ENCODE measurements at regions not wholly inside any gene's neighbourhood (a gene's known extent, or its start where the extent isn't known, plus 50 kb on each side); places are given as distances from the start of the nearest gene placed in this dataset.

GRCh38 chr2:239526666-239527415 is 126.0 kb upstream of the HDAC4 start:
- CTCF ChIA-PET: no interaction called here
- 97% methylated on average over 18 of the region's 25 CpGs for WGBS (ENCODE audit: insufficient coverage)
- POLR2A ChIA-PET: no interaction called here

GRCh38 chr2:239526038-239526437 is 125.2 kb upstream of the HDAC4 start:
- no peak for DNase-seq
- Histone ChIP-seq H3K4me3 (ENCODE audit: control insufficient read depth in 1 of 7, extremely low read depth in 1 of 7, insufficient read depth in 4 of 7, low read depth in 2 of 7, low read length in 6 of 7) (no peak overlapping the region), H3K27ac (ENCODE audit: insufficient read depth in 1 of 2, low read depth in 1 of 2, low read length in 2 of 2, poor library complexity in 1 of 2, severe bottlenecking in 2 of 2) (no peak overlapping the region), H3K27me3 (replicated peaks in 2 of 5; ENCODE audit: control insufficient read depth in 4 of 5, insufficient read depth in 5 of 5, low read length in 4 of 5) (peaks cover 0 to 2% (median 0%) of the 10 kb centered on the region in 5 experiments), H3K36me3 (ENCODE audit: control insufficient read depth in 4 of 4, insufficient read depth in 4 of 4, low read length in 3 of 4) (no peaks in the 10 kb centered on the region), H3K4me1 (ENCODE audit: control extremely low read depth in 1 of 4, control insufficient read depth in 4 of 4, insufficient read depth in 4 of 4, low read length in 3 of 4) (no peaks in the 10 kb centered on the region), H3K9me3 (ENCODE audit: control extremely low read depth in 1 of 5, control insufficient read depth in 4 of 5, insufficient read depth in 2 of 5, low read depth in 1 of 5, low read length in 4 of 5) (peaks cover 0 to 3% (median 2%) of the 10 kb centered on the region in 5 experiments)
- WGBS (ENCODE audit: insufficient coverage): 90% methylated on average over 7 of the region's 8 CpGs
- ChIA-PET CTCF (no interaction called here), POLR2A (no interaction called here)

More at GRCh38 chr2:239526666-239527415, 126.0 kb upstream of the HDAC4 start:
- no peaks in the 10 kb centered on the region for H3K36me3 ChIP-seq (ENCODE audit: control insufficient read depth in 4 of 4, insufficient read depth in 4 of 4, low read length in 3 of 4)
- no peak for DNase-seq
- peaks cover 0 to 6% (median 2%) of the 10 kb centered on the region in 5 experiments for H3K9me3 ChIP-seq (ENCODE audit: control extremely low read depth in 1 of 5, control insufficient read depth in 4 of 5, insufficient read depth in 2 of 5, low read depth in 1 of 5, low read length in 4 of 5)
- H3K4me3 ChIP-seq (ENCODE audit: control insufficient read depth in 1 of 7, extremely low read depth in 1 of 7, insufficient read depth in 4 of 7, low read depth in 2 of 7, low read length in 6 of 7): no peak overlapping the region
- no peaks in the 10 kb centered on the region for H3K4me1 ChIP-seq (ENCODE audit: control extremely low read depth in 1 of 4, control insufficient read depth in 4 of 4, insufficient read depth in 4 of 4, low read length in 3 of 4)
- no peak overlapping the region for H3K27ac ChIP-seq (ENCODE audit: insufficient read depth in 1 of 2, low read depth in 1 of 2, low read length in 2 of 2, poor library complexity in 1 of 2, severe bottlenecking in 2 of 2)
- peaks cover 0 to 2% (median 0%) of the 10 kb centered on the region in 5 experiments for H3K27me3 ChIP-seq (replicated peaks in 2 of 5; ENCODE audit: control insufficient read depth in 4 of 5, insufficient read depth in 5 of 5, low read length in 4 of 5)

GRCh38 chr2:239523954-239524330 is 123.1 kb upstream of the HDAC4 start:
- no peaks in the 10 kb centered on the region for H3K36me3 ChIP-seq (ENCODE audit: control insufficient read depth in 4 of 4, insufficient read depth in 4 of 4, low read length in 3 of 4)
- 100% methylated on average over 1 of the region's 2 CpGs for WGBS (ENCODE audit: insufficient coverage)
- H3K9me3 ChIP-seq (ENCODE audit: control extremely low read depth in 1 of 5, control insufficient read depth in 4 of 5, insufficient read depth in 2 of 5, low read depth in 1 of 5, low read length in 4 of 5): peaks cover 0 to 2% (median 0%) of the 10 kb centered on the region in 5 experiments

GRCh38 chr2:239523147-239523953 is 122.5 kb upstream of the HDAC4 start:
- POLR2A ChIA-PET: no interaction called here
- H3K27me3 ChIP-seq (replicated peaks in 2 of 5; ENCODE audit: control insufficient read depth in 4 of 5, insufficient read depth in 5 of 5, low read length in 4 of 5): peaks cover 0 to 2% (median 0%) of the 10 kb centered on the region in 5 experiments
- H3K27ac ChIP-seq (ENCODE audit: insufficient read depth in 1 of 2, low read depth in 1 of 2, low read length in 2 of 2, poor library complexity in 1 of 2, severe bottlenecking in 2 of 2): no peak overlapping the region
- WGBS (ENCODE audit: insufficient coverage): 89% methylated on average over 7 of the region's 15 CpGs
- no peak overlapping the region for H3K4me3 ChIP-seq (ENCODE audit: control insufficient read depth in 1 of 7, extremely low read depth in 1 of 7, insufficient read depth in 4 of 7, low read depth in 2 of 7, low read length in 6 of 7)
- H3K4me1 ChIP-seq (ENCODE audit: control extremely low read depth in 1 of 4, control insufficient read depth in 4 of 4, insufficient read depth in 4 of 4, low read length in 3 of 4): peaks cover 0 to 2% (median 0%) of the 10 kb centered on the region in 4 experiments
- H3K36me3 ChIP-seq (ENCODE audit: control insufficient read depth in 4 of 4, insufficient read depth in 4 of 4, low read length in 3 of 4): no peaks in the 10 kb centered on the region
- H3K9me3 ChIP-seq (ENCODE audit: control extremely low read depth in 1 of 5, control insufficient read depth in 4 of 5, insufficient read depth in 2 of 5, low read depth in 1 of 5, low read length in 4 of 5): peaks cover 0 to 2% (median 0%) of the 10 kb centered on the region in 5 experiments
- no peak for DNase-seq
- CTCF ChIA-PET: no interaction called here

More at GRCh38 chr2:239523954-239524330, 123.1 kb upstream of the HDAC4 start:
- POLR2A ChIA-PET: no interaction called here
- H3K4me1 ChIP-seq (ENCODE audit: control extremely low read depth in 1 of 4, control insufficient read depth in 4 of 4, insufficient read depth in 4 of 4, low read length in 3 of 4): peaks cover 0 to 2% (median 0%) of the 10 kb centered on the region in 4 experiments
- no peak overlapping the region for H3K27ac ChIP-seq (ENCODE audit: insufficient read depth in 1 of 2, low read depth in 1 of 2, low read length in 2 of 2, poor library complexity in 1 of 2, severe bottlenecking in 2 of 2)
- no peak overlapping the region for H3K4me3 ChIP-seq (ENCODE audit: control insufficient read depth in 1 of 7, extremely low read depth in 1 of 7, insufficient read depth in 4 of 7, low read depth in 2 of 7, low read length in 6 of 7)
- CTCF ChIA-PET: no interaction called here
- DNase-seq: no peak
- peaks cover 0 to 2% (median 0%) of the 10 kb centered on the region in 5 experiments for H3K27me3 ChIP-seq (replicated peaks in 2 of 5; ENCODE audit: control insufficient read depth in 4 of 5, insufficient read depth in 5 of 5, low read length in 4 of 5)

DNA sequence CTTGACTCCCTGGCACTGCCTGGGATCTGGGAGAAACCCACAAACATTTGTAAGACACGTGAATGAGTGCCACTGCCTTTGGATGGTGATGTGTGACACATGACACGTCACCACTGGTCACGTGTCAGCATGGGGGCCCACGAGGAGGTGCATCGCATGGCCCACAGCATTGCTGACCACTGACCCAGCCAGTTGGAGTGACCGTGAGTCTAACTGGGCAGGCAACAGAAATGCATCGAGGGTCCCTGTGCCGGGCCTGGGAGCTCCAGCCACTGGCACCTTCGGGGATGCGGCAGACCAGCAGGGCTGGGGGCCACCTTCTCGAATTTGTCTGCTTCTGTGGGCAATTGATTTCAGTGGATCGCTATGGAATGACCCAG is 121.9 kb upstream of the HDAC4 start:
- Histone ChIP-seq H3K4me3 (ENCODE audit: control insufficient read depth in 1 of 7, extremely low read depth in 1 of 7, insufficient read depth in 4 of 7, low read depth in 2 of 7, low read length in 6 of 7) (no peak overlapping the region), H3K36me3 (ENCODE audit: control insufficient read depth in 4 of 4, insufficient read depth in 4 of 4, low read length in 3 of 4) (no peaks in the 10 kb centered on the region), H3K4me1 (ENCODE audit: control extremely low read depth in 1 of 4, control insufficient read depth in 4 of 4, insufficient read depth in 4 of 4, low read length in 3 of 4) (peaks cover 0 to 2% (median 0%) of the 10 kb centered on the region in 4 experiments), H3K9me3 (ENCODE audit: control extremely low read depth in 1 of 5, control insufficient read depth in 4 of 5, insufficient read depth in 2 of 5, low read depth in 1 of 5, low read length in 4 of 5) (peaks cover 0 to 2% (median 0%) of the 10 kb centered on the region in 5 experiments), H3K27ac (ENCODE audit: insufficient read depth in 1 of 2, low read depth in 1 of 2, low read length in 2 of 2, poor library complexity in 1 of 2, severe bottlenecking in 2 of 2) (no peak overlapping the region), H3K27me3 (replicated peaks in 2 of 5; ENCODE audit: control insufficient read depth in 4 of 5, insufficient read depth in 5 of 5, low read length in 4 of 5) (peaks cover 0 to 2% (median 0%) of the 10 kb centered on the region in 5 experiments)
- 93% methylated on average over 9 of the region's 12 CpGs for WGBS (ENCODE audit: insufficient coverage)
- ChIA-PET POLR2A (no interaction called here), CTCF (no interaction called here)
- DNase-seq: no peak

DNA sequence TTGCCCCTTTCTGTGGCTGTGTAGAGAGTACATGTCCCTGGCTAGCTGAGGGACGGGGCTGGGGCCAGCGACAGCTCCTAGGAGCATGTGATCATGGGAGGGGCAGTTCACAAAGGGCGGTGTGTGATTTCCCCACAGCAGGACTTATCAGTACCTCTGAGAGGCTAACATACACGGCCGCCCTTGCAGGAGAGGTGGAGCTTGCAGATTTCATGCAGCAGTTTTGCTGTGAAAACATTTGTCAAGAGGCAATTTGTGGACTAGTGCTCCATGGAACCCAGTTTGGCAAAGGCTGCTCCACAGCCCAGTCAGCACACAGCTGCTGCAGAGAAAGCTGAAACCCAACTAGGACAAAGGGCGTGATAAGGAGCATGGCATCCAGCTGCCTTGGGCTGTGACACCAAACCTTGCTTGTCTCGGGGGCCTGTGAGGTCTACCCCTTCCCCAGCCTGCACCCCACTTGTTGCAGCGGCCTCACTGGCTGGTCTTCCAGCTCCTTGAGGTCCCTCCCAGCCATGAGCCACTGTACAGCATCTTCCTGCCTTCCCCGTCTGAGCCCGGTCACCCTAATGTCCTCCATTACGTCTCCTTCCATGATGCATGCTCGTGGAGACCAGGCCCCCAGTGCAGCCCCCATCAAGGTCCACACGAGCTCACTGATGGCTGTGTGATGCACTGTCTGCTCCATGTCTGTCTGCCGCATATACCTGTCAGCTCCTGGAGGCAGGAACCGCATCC is 121.4 kb upstream of the HDAC4 start:
- CTCF ChIA-PET: no interaction called here
- H3K4me3 ChIP-seq (ENCODE audit: control insufficient read depth in 1 of 7, extremely low read depth in 1 of 7, insufficient read depth in 4 of 7, low read depth in 2 of 7, low read length in 6 of 7): no peak overlapping the region
- POLR2A ChIA-PET: no interaction called here
- no peaks in the 10 kb centered on the region for H3K36me3 ChIP-seq (ENCODE audit: control insufficient read depth in 4 of 4, insufficient read depth in 4 of 4, low read length in 3 of 4)
- H3K9me3 ChIP-seq (ENCODE audit: control extremely low read depth in 1 of 5, control insufficient read depth in 4 of 5, insufficient read depth in 2 of 5, low read depth in 1 of 5, low read length in 4 of 5): peaks cover 0 to 2% (median 0%) of the 10 kb centered on the region in 5 experiments
- H3K27ac ChIP-seq (ENCODE audit: insufficient read depth in 1 of 2, low read depth in 1 of 2, low read length in 2 of 2, poor library complexity in 1 of 2, severe bottlenecking in 2 of 2): no peak overlapping the region
- H3K4me1 ChIP-seq (ENCODE audit: control extremely low read depth in 1 of 4, control insufficient read depth in 4 of 4, insufficient read depth in 4 of 4, low read length in 3 of 4): peaks cover 0 to 2% (median 0%) of the 10 kb centered on the region in 4 experiments
- WGBS (ENCODE audit: insufficient coverage): 89% methylated on average over 15 of the region's 15 CpGs
- no peak for DNase-seq
- peaks cover 0 to 2% (median 0%) of the 10 kb centered on the region in 5 experiments for H3K27me3 ChIP-seq (replicated peaks in 2 of 5; ENCODE audit: control insufficient read depth in 4 of 5, insufficient read depth in 5 of 5, low read length in 4 of 5)
